Adrenal gland (tissue), 5 donors: ENCODE measurements at regions not wholly inside any gene's neighbourhood (a gene's known extent, or its start where the extent isn't known, plus 50 kb on each side); places are given as distances from the start of the nearest gene placed in this dataset.

Source experiments
- POLR2A ChIP-seq, 2 donors: fragments of 450-650 bp; IDR thresholded peaks; one replicate each; pipeline ENCODE4 v1.6.1; 2017; ENCODE audit warnings: antibody characterized with exemption in 2 of 2, mild to moderate bottlenecking in 2 of 2, moderate library complexity in 1 of 2
- TF ChIP-seq, protein P1 (sequence below), 6 experiments: fragments of 450-650 bp in 4 of 6; fragments of 200-600 bp in 2 of 6; sonication (generic) in 1 of 6; IDR thresholded peaks; 1 replicate in 5 of 6; 2 replicates in 1 of 6; pipeline versions ENCODE4 v1.5.1 to v1.8.0; 2016 to 2021; ENCODE audit warnings: antibody characterized with exemption in 6 of 6, mild to moderate bottlenecking in 2 of 6, moderate library complexity in 1 of 6
- donor health status: DM: no; HTN: no; CAD: no.

DNA sequence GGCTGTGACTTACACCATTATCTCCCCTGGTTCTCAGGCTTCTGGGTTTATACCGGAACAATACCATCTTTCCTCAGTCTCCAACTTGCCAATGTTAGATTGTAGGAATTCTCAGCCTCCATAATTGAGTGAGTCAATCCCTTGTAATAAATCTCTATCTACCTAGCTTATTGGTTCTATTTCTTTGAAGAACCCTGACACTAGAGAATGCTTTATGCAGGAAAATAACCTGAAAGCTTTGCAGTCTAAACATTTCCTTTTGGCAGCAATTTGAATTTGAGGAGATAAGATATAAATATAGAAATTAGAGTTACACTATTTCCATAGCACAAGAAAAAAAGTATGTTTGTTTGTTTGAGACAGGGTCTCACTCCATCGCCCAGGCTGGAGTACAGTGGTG, 278.1 kb upstream of the CDH18 start:
- TF ChIP-seq, protein P1, sequence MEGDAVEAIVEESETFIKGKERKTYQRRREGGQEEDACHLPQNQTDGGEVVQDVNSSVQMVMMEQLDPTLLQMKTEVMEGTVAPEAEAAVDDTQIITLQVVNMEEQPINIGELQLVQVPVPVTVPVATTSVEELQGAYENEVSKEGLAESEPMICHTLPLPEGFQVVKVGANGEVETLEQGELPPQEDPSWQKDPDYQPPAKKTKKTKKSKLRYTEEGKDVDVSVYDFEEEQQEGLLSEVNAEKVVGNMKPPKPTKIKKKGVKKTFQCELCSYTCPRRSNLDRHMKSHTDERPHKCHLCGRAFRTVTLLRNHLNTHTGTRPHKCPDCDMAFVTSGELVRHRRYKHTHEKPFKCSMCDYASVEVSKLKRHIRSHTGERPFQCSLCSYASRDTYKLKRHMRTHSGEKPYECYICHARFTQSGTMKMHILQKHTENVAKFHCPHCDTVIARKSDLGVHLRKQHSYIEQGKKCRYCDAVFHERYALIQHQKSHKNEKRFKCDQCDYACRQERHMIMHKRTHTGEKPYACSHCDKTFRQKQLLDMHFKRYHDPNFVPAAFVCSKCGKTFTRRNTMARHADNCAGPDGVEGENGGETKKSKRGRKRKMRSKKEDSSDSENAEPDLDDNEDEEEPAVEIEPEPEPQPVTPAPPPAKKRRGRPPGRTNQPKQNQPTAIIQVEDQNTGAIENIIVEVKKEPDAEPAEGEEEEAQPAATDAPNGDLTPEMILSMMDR (IDR thresholded peaks at IDR 0.05): no peak
- TF ChIP-seq POLR2A (IDR thresholded peaks at IDR 0.05): no peak
